WTC11 (cell line): ENCODE measurements at regions not wholly inside any gene's neighbourhood (a gene's known extent, or its start where the extent isn't known, plus 50 kb on each side); places are given as distances from the start of the nearest gene placed in this dataset.

Source experiments
- ATAC-seq: fragments of 200-7000 bp; cut with Tn5 transposase; 2 replicates; pipeline ENCODE4 v1.10.0; 2021; ENCODE audit warnings: mild to moderate bottlenecking, moderate library complexity
- CTCF ChIA-PET: fragments of 300-600 bp; sonication (Branson Sonifier 250); formaldehyde crosslinking; loops from one replicate; lab custom pipeline; 2021; ENCODE audit warnings: antibody characterized with exemption; lab: Charles Lee
- POLR2A ChIA-PET: fragments of 350-600 bp; sonication (Branson Sonifier 250); formaldehyde crosslinking; loops from one replicate; lab custom pipeline; 2021; ENCODE audit warnings: antibody characterized with exemption; lab: Charles Lee
- DNase-seq: peaks from one replicate; pipeline ENCODE4 v3.0.0; 2021; ENCODE audit warnings: low spot score
- H3K27ac Mint-ChIP-seq: 2 replicates; pipeline ENCODE4 v1.8.0; 2021; ENCODE audit warnings: mixed read lengths
- H3K27me3 Mint-ChIP-seq: 2 replicates; pipeline ENCODE4 v1.8.0; 2021; ENCODE audit warnings: low read depth, mild to moderate bottlenecking, moderate library complexity, mixed read lengths
- H3K36me3 Mint-ChIP-seq: 2 replicates; pipeline ENCODE4 v1.8.0; 2021; ENCODE audit warnings: mixed read lengths
- H3K4me1 Mint-ChIP-seq: 2 replicates; pipeline ENCODE4 v1.8.0; 2022; ENCODE audit warnings: mixed read lengths
- H3K4me3 Mint-ChIP-seq: 2 replicates; pipeline ENCODE4 v1.8.0; 2021; ENCODE audit warnings: mild to moderate bottlenecking, moderate library complexity, mixed read lengths
- H3K9me3 Mint-ChIP-seq: 2 replicates; pipeline ENCODE4 v1.8.0; 2021; ENCODE audit warnings: mixed read lengths
- ATF1 ChIP-seq: sonication (generic); formaldehyde crosslinking; IDR thresholded peaks from 2 replicates; pipeline ENCODE4 v1.8.1; 2023; ENCODE audit warnings: mild to moderate bottlenecking, moderate library complexity, missing genetic modification reagents
- CTCF ChIP-seq: fragments of 200-600 bp; IDR thresholded peaks from 2 replicates; pipeline ENCODE4 v1.8.0; 2022; ENCODE audit warnings: antibody characterized with exemption
- ESRRA ChIP-seq: sonication (generic); formaldehyde crosslinking; IDR thresholded peaks from 2 replicates; pipeline ENCODE4 v1.8.1; 2022; ENCODE audit warnings: mild to moderate bottlenecking, missing genetic modification reagents, borderline replicate concordance
- FOXK1 ChIP-seq: sonication (generic); formaldehyde crosslinking; IDR thresholded peaks from 2 replicates; pipeline ENCODE4 v1.8.0; 2022; ENCODE audit warnings: mild to moderate bottlenecking, moderate library complexity, missing genetic modification reagents
- GABPB1 ChIP-seq: sonication (generic); formaldehyde crosslinking; IDR thresholded peaks from 2 replicates; pipeline ENCODE4 v1.8.1; 2023; ENCODE audit warnings: mild to moderate bottlenecking, missing genetic modification reagents
- GRHL2 ChIP-seq: fragments of 250-450 bp; sonication (Bioruptor Pico); IDR thresholded peaks from 2 replicates; pipeline ENCODE4 v1.8.0; 2022; ENCODE audit warnings: mild to moderate bottlenecking, moderate library complexity; ENCODE audit not compliant: insufficient replicate concordance, severe bottlenecking
- MAX ChIP-seq: sonication (generic); formaldehyde crosslinking; IDR thresholded peaks from 2 replicates; pipeline ENCODE4 v1.8.0; 2022; ENCODE audit warnings: mild to moderate bottlenecking, missing genetic modification reagents
- NR2C2 ChIP-seq: sonication (generic); formaldehyde crosslinking; IDR thresholded peaks from 2 replicates; pipeline ENCODE4 v1.8.0; 2022; ENCODE audit warnings: mild to moderate bottlenecking, missing genetic modification reagents
- NR3C1 ChIP-seq: sonication (generic); formaldehyde crosslinking; conservative IDR thresholded peaks from 2 replicates; pipeline ENCODE4 v1.8.1; 2023; ENCODE audit warnings: low read depth, mild to moderate bottlenecking, missing genetic modification reagents
- RORB ChIP-seq: fragments of 250-450 bp; sonication (Bioruptor Pico); IDR thresholded peaks from 2 replicates; pipeline ENCODE4 v1.9.0; 2021; ENCODE audit warnings: mild to moderate bottlenecking
- SOX15 ChIP-seq: fragments of 250-450 bp; sonication (Bioruptor Pico); IDR thresholded peaks from 2 replicates; pipeline ENCODE4 v1.9.0; 2021; ENCODE audit warnings: mild to moderate bottlenecking
- STAT6 ChIP-seq: sonication (generic); formaldehyde crosslinking; conservative IDR thresholded peaks from 2 replicates; pipeline ENCODE4 v1.8.1; 2023; ENCODE audit warnings: mild to moderate bottlenecking, low read depth, missing genetic modification reagents, moderate library complexity
- ZNF121 ChIP-seq: sonication (generic); formaldehyde crosslinking; IDR thresholded peaks from 2 replicates; pipeline ENCODE4 v1.8.0; 2023; ENCODE audit warnings: missing genetic modification reagents
- ZNF317 ChIP-seq: sonication (generic); formaldehyde crosslinking; IDR thresholded peaks from 2 replicates; pipeline ENCODE4 v1.8.1; 2023; ENCODE audit warnings: low read depth, mild to moderate bottlenecking, moderate library complexity, missing genetic modification reagents, borderline replicate concordance
- ZNF396 ChIP-seq: fragments of 250-450 bp; sonication (Bioruptor Pico); IDR thresholded peaks from 2 replicates; pipeline ENCODE4 v1.8.0; 2021; ENCODE audit warnings: mild to moderate bottlenecking, moderate library complexity, borderline replicate concordance
- TF ChIP-seq, protein P1 (sequence below): sonication (generic); formaldehyde crosslinking; IDR thresholded peaks from 2 replicates; pipeline ENCODE4 v1.8.0; 2022; ENCODE audit warnings: mild to moderate bottlenecking, missing genetic modification reagents
- TF ChIP-seq, protein P2 (sequence below): fragments of 250-450 bp; sonication (Bioruptor Pico); IDR thresholded peaks from 2 replicates; pipeline ENCODE4 v1.8.0; 2021; ENCODE audit warnings: mild to moderate bottlenecking
- TF ChIP-seq, protein P3 (sequence below): sonication (generic); formaldehyde crosslinking; IDR thresholded peaks from 2 replicates; pipeline ENCODE4 v1.8.1; 2023; ENCODE audit warnings: mild to moderate bottlenecking, missing genetic modification reagents, moderate library complexity
- TF ChIP-seq, protein P4 (sequence below): sonication (generic); formaldehyde crosslinking; IDR thresholded peaks from 2 replicates; pipeline ENCODE4 v1.8.0; 2022; ENCODE audit warnings: mild to moderate bottlenecking, missing genetic modification reagents

GRCh38 chr10:9545073-9545472 is 1472.6 kb upstream of the CELF2 start (continued):
- TF ChIP-seq CTCF, result no peak
- TF ChIP-seq SOX15, result no peak
- no peak for TF ChIP-seq FOXK1 (CRISPR knock-in tag)
- TF ChIP-seq, protein P1, sequence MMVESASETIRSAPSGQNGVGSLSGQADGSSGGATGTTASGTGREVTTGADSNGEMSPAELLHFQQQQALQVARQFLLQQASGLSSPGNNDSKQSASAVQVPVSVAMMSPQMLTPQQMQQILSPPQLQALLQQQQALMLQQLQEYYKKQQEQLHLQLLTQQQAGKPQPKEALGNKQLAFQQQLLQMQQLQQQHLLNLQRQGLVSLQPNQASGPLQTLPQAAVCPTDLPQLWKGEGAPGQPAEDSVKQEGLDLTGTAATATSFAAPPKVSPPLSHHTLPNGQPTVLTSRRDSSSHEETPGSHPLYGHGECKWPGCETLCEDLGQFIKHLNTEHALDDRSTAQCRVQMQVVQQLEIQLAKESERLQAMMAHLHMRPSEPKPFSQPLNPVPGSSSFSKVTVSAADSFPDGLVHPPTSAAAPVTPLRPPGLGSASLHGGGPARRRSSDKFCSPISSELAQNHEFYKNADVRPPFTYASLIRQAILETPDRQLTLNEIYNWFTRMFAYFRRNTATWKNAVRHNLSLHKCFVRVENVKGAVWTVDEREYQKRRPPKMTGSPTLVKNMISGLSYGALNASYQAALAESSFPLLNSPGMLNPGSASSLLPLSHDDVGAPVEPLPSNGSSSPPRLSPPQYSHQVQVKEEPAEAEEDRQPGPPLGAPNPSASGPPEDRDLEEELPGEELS (CRISPR knock-in tag), result no peak
- TF ChIP-seq GABPB1 (CRISPR knock-in tag), result no peak
- TF ChIP-seq, protein P2, sequence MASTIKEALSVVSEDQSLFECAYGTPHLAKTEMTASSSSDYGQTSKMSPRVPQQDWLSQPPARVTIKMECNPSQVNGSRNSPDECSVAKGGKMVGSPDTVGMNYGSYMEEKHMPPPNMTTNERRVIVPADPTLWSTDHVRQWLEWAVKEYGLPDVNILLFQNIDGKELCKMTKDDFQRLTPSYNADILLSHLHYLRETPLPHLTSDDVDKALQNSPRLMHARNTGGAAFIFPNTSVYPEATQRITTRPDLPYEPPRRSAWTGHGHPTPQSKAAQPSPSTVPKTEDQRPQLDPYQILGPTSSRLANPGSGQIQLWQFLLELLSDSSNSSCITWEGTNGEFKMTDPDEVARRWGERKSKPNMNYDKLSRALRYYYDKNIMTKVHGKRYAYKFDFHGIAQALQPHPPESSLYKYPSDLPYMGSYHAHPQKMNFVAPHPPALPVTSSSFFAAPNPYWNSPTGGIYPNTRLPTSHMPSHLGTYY (CRISPR knock-in tag), result no peak
- TF ChIP-seq, protein P3, sequence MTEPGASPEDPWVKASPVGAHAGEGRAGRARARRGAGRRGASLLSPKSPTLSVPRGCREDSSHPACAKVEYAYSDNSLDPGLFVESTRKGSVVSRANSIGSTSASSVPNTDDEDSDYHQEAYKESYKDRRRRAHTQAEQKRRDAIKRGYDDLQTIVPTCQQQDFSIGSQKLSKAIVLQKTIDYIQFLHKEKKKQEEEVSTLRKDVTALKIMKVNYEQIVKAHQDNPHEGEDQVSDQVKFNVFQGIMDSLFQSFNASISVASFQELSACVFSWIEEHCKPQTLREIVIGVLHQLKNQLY (CRISPR knock-in tag), result no peak

GRCh38 chr10:9547936-9548904 is 1469.5 kb upstream of the CELF2 start:
- ChIA-PET CTCF (no interaction called here), POLR2A (no interaction called here)
- ATAC-seq, result no peak
- Mint-ChIP-seq H3K36me3 (peaks cover 8% of the 10 kb centered on the region), H3K4me1 (peaks cover 20% of the 10 kb centered on the region), H3K27ac (no peak overlapping the region), H3K9me3 (peaks cover 25% of the 10 kb centered on the region), H3K27me3 (no peaks in the 10 kb centered on the region), H3K4me3 (no peak overlapping the region)
- TF ChIP-seq SOX15 (no peak), STAT6 (no peak), RORB (CRISPR knock-in tag) (no peak), ZNF396 (CRISPR knock-in tag) (no peak), GRHL2 (CRISPR knock-in tag) (no peak), ZNF121 (CRISPR knock-in tag) (no peak), ZNF317 (CRISPR knock-in tag) (no peak), ESRRA (no peak), MAX (CRISPR knock-in tag) (no peak), ATF1 (no peak), NR3C1 (no peak), NR2C2 (CRISPR knock-in tag) (no peak)
- TF ChIP-seq, protein P4, sequence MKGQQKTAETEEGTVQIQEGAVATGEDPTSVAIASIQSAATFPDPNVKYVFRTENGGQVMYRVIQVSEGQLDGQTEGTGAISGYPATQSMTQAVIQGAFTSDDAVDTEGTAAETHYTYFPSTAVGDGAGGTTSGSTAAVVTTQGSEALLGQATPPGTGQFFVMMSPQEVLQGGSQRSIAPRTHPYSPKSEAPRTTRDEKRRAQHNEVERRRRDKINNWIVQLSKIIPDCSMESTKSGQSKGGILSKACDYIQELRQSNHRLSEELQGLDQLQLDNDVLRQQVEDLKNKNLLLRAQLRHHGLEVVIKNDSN (CRISPR knock-in tag), result no peak
- DNase-seq, result no peak
